ENCODE measurements at regions not wholly inside any gene's neighbourhood (a gene's known extent, or its start where the extent isn't known, plus 50 kb on each side); places are given as distances from the start of the nearest gene placed in this dataset.

DNA sequence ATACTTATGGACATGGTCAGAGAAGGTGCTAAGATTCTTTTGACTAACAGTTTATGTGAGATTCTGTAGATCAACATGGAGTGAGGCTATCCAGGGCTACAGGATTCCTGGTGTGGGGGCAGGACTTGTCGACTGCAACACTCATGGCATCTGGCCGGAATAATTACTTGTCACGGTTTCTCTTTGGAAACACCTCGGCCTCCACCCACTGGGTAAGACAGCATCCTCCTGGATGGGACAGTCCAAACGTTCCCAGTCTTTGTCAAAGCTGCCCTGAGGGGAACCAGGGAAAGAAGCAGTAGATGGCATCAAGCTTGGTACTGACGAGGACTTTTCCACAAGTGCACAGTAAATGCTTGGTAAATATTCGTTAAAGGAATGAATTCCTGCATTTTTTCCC, 762.8 kb downstream of the BRD1 start:
- H3K4me3 ChIP-seq (ENCODE audit: low read depth, low read length), result no peak overlapping the region
- TF ChIP-seq, protein P1, sequence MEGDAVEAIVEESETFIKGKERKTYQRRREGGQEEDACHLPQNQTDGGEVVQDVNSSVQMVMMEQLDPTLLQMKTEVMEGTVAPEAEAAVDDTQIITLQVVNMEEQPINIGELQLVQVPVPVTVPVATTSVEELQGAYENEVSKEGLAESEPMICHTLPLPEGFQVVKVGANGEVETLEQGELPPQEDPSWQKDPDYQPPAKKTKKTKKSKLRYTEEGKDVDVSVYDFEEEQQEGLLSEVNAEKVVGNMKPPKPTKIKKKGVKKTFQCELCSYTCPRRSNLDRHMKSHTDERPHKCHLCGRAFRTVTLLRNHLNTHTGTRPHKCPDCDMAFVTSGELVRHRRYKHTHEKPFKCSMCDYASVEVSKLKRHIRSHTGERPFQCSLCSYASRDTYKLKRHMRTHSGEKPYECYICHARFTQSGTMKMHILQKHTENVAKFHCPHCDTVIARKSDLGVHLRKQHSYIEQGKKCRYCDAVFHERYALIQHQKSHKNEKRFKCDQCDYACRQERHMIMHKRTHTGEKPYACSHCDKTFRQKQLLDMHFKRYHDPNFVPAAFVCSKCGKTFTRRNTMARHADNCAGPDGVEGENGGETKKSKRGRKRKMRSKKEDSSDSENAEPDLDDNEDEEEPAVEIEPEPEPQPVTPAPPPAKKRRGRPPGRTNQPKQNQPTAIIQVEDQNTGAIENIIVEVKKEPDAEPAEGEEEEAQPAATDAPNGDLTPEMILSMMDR (IDR thresholded peaks at IDR 0.05; ENCODE audit: borderline replicate concordance, insufficient read depth, low read depth, low read length), result no peak

DNA sequence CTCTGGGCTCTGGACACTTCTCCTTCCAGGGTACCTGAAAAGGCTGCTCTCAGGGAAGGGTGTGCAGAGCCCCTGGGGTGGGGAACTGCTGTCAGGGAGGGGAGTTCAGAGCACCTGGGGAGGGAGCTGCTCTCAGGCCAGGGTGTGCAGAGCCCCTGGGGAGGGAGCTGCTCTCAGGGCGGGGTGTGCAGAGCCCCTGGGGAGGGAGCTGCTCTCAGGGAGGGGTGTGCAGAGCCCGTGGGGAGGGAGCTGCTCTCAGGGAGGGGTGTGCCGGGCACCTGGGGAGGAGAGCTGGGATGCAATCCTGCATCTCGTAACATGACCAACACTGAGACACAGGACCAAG, 764.2 kb downstream of the BRD1 start:
- no peak overlapping the region for H3K4me3 ChIP-seq (ENCODE audit: low read depth, low read length)
- TF ChIP-seq, protein P1 (IDR thresholded peaks at IDR 0.05; ENCODE audit: borderline replicate concordance, insufficient read depth, low read depth, low read length), result no peak

DNA sequence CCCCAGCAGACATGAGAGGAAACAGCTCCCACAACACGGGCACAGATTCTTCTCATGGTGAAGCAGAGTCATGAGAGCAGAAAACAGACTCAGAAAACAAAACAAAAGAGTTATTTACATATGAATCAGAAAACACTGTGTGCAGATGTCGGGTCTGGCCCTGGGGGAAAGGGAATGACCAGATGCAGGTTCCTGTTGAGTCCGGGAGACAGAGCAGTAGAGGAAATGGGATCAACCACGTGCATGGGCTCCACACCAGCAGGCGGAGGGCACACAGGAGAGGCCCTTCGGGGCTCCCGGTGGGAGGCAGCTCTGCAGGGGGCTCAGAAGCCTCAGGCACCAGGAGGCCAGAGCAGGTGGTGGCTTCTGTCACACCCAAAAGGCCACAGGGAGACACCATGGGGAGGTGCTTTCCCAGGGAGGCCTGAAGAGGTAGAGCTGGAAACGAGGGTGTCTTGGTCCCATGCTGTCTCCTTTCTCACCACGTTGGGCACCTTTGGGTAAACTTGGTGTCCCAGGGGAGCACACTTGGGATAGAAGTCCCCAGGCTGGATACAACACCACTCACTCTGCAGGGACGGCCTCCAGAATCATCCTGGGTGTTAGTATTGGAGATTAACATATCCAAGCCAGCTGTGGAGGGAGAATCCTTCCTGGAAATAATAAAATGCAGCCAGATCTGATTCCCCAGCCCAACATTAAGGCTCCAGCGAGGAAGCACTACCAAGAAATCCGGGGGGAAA, 764.7 kb downstream of the BRD1 start:
- TF ChIP-seq, protein P1 (IDR thresholded peaks at IDR 0.05; ENCODE audit: borderline replicate concordance, insufficient read depth, low read depth, low read length), result no peak

DNA sequence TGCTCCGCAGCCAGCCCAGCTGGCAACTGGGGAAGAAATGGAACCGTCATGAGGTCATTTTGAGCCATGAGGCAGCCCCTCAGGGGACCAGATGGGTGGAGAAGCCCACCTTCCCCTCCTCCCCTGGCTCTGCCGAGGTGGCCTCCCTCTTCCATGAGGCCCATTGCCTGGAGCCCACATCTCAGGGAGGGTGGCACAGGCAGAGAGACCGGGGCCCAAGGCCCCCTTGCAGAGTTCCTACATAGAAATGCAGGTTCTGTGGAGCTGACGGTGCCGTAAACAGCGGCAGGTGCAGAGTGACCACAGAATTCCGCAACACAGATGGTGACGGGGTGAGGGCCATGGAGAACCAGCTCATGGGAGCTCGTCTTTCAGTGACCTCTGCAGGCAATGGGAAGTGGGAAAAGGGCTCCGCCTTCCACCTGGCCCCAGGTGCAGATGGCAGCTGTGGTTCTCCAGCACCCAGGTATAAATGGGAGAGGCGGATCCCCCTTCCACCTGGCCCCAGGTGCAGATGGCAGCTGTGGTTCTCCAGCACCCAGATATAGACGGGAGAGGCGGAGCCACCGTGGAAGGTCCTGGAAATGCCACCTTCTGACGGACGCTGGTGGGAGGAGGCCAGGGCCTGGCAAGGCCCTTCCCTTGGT, 765.4 kb downstream of the BRD1 start:
- TF ChIP-seq, protein P1 (IDR thresholded peaks at IDR 0.05; ENCODE audit: borderline replicate concordance, insufficient read depth, low read depth, low read length), result no peak
- no peak overlapping the region for H3K4me3 ChIP-seq (ENCODE audit: low read depth, low read length)

More for the DNA sequence above, 764.7 kb downstream of the BRD1 start:
- H3K4me3 ChIP-seq (ENCODE audit: low read depth, low read length), result no peak overlapping the region

DNA sequence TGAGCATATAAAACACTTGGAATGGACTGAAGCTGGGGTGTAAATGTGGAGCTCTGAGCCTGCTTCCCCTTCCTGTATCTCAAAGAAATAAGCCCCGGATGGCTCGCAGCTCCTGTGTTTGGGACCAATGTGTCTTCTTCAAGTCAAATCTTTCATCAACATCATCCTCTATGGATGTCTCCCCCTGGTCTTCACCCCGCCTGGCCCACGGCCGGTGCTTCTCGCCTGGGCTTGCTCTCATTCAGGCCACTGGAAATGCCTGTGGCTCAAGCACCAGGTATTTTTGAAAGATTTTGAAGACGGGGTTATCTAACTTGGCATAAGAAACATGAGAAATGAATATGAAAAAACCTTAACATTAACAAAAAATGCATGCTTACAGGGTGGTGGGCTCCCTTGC, 769.8 kb downstream of the BRD1 start:
- TF ChIP-seq, protein P1 (IDR thresholded peaks at IDR 0.05; ENCODE audit: borderline replicate concordance, insufficient read depth, low read depth, low read length), result no peak
- no peak overlapping the region for H3K4me3 ChIP-seq (ENCODE audit: low read depth, low read length)

DNA sequence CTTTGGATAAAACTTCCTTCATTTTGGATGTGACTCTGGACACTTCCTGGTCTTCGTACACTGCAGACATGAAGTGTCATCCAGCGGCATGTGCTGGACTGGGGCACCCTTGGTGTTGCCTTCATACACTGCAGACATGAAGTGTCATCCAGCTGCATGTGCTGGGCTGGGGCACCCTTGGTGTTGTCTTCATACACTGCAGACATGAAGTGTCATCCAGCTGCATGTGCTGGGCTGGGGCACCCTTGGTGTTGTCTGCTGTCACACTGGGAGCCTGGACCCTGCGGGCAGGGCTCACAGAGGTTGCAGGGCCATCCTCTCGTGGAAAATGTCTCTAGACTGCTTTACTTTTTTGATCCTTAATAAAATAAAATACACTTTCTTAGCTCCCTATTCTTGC, 771.4 kb downstream of the BRD1 start:
- H3K4me3 ChIP-seq (ENCODE audit: low read depth, low read length), result no peak overlapping the region
- TF ChIP-seq, protein P1 (IDR thresholded peaks at IDR 0.05; ENCODE audit: borderline replicate concordance, insufficient read depth, low read depth, low read length), result no peak

DNA sequence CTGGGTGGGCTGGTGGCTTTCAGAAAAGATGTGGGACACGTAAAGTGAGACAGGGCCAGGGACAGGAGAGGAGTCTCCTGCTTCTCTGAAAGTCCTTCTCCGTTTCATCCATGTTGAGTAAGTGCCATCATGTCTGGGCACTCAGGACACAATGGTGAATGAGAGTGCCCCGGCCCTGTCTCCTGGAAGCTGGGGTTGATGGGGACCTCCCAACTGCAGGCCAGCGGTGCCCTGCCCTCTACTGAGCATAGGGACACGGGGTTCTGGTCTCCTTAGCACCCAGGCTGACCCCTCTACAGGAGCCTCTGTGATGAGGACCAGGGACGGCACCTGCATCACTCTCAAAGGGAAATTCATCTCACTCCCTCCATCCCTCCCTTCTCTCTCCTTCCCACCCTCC, 772.3 kb downstream of the BRD1 start:
- H3K4me3 ChIP-seq (ENCODE audit: low read depth, low read length), result no peak overlapping the region
- TF ChIP-seq, protein P1 (IDR thresholded peaks at IDR 0.05; ENCODE audit: borderline replicate concordance, insufficient read depth, low read depth, low read length), result no peak
